ENCODE measurements at regions not wholly inside any gene's neighbourhood (a gene's known extent, or its start where the extent isn't known, plus 50 kb on each side); places are given as distances from the start of the nearest gene placed in this dataset.
A peak's percentile ranks its signal among the peaks of the same experiment; 100 is the strongest.

- DNase-seq (ENCODE audit: low read depth), result no peak
- no peak overlapping the region for H3K4me3 ChIP-seq (ENCODE audit: low read length)
- TF ChIP-seq CTCF (conservative IDR thresholded peaks at IDR 0.05; ENCODE audit: low read length), result no peak
Measured at GRCh38 chr2:223311889-223312680, 260.1 kb downstream of the KCNE4 start.

GRCh38 chr2:223313101-223313500 lies 261.1 kb downstream of the KCNE4 start:
- no peak overlapping the region for H3K4me3 ChIP-seq (ENCODE audit: low read length)
- DNase-seq (ENCODE audit: low read depth), result no peak
- TF ChIP-seq CTCF (conservative IDR thresholded peaks at IDR 0.05; ENCODE audit: low read length), result no peak

- TF ChIP-seq CTCF (conservative IDR thresholded peaks at IDR 0.05; ENCODE audit: low read length), result no peak
- no peak for DNase-seq (ENCODE audit: low read depth)
- no peak overlapping the region for H3K4me3 ChIP-seq (ENCODE audit: low read length)
Measured at GRCh38 chr2:223314811-223315210, 262.8 kb downstream of the KCNE4 start.

GRCh38 chr2:223315813-223316212 lies 263.8 kb downstream of the KCNE4 start:
- DNase-seq (ENCODE audit: low read depth), result peak; percentile 54
- no peak overlapping the region for H3K4me3 ChIP-seq (ENCODE audit: low read length)
- no peak for TF ChIP-seq CTCF (conservative IDR thresholded peaks at IDR 0.05; ENCODE audit: low read length)

GRCh38 chr2:223316342-223316741 lies 264.4 kb downstream of the KCNE4 start:
- DNase-seq (ENCODE audit: low read depth), result no peak
- no peak overlapping the region for H3K4me3 ChIP-seq (ENCODE audit: low read length)
- no peak for TF ChIP-seq CTCF (conservative IDR thresholded peaks at IDR 0.05; ENCODE audit: low read length)

- H3K4me3 ChIP-seq (ENCODE audit: low read length), result no peak overlapping the region
- TF ChIP-seq CTCF (conservative IDR thresholded peaks at IDR 0.05; ENCODE audit: low read length), result no peak
- DNase-seq (ENCODE audit: low read depth), result peak; percentile 65
Measured at GRCh38 chr2:223319601-223320000, 267.6 kb downstream of the KCNE4 start.

- no peak for DNase-seq (ENCODE audit: low read depth)
- no peak overlapping the region for H3K4me3 ChIP-seq (ENCODE audit: low read length)
- no peak for TF ChIP-seq CTCF (conservative IDR thresholded peaks at IDR 0.05; ENCODE audit: low read length)
Measured at GRCh38 chr2:223324402-223324801, 272.4 kb downstream of the KCNE4 start.
